SK-N-SH (cell line): ENCODE measurements at regions not wholly inside any gene's neighbourhood (a gene's known extent, or its start where the extent isn't known, plus 50 kb on each side); places are given as distances from the start of the nearest gene placed in this dataset.

Experiments used
- CTCF ChIA-PET: fragments of 300-600, 350-600 bp; formaldehyde crosslinking; extraction: SDS; loops from one replicate; lab custom pipeline; 2021; lab: Yijun Ruan, JAX
- POLR2A ChIA-PET: fragments of 350-600 bp; sonication (Branson Sonifier 250); formaldehyde crosslinking; extraction: SDS; loops from one replicate; lab custom pipeline; 2020; ENCODE audit warnings: antibody characterized with exemption, inconsistent platforms; lab: Yijun Ruan, JAX
- DNase-seq: peaks from one replicate; pipeline ENCODE4 v3.0.0; 2012
- H2AFZ ChIP-seq: fragments of 200-600 bp; sonication (generic); 2 replicates; pipeline ENCODE4 v1.8.1; 2016; ENCODE audit warnings: antibody characterized with exemption, mild to moderate bottlenecking, low read depth
- H3F3A ChIP-seq: fragments of 200-600 bp; sonication (generic); replicated peaks from 2 replicates; pipeline ENCODE3; 2016; ENCODE audit warnings: antibody characterized with exemption, mild to moderate bottlenecking; ENCODE audit not compliant: insufficient read depth
- H3K27ac ChIP-seq, 2 experiments: fragments of 200-500 bp in 1 of 2; fragments of 200-600 bp in 1 of 2; sonication (Bioruptor generic) in 1 of 2; sonication (generic), shearing (Covaris generic) in 1 of 2; 2 replicates each; pipeline versions ENCODE4 v1.5.1 to v1.6.1; 2014 to 2016; ENCODE audit warnings: low read depth in 2 of 2, inconsistent platforms in 1 of 2, low read length in 1 of 2, mild to moderate bottlenecking in 1 of 2, mixed read lengths in 1 of 2
- H3K27me3 ChIP-seq: fragments of 200-600 bp; sonication (generic), shearing (Covaris generic); 2 replicates; pipeline ENCODE4 v1.6.1; 2016; ENCODE audit warnings: mixed run types; ENCODE audit not compliant: insufficient read depth
- H3K36me3 ChIP-seq, 2 experiments: fragments of 200-500 bp in 1 of 2; fragments of 200-600 bp in 1 of 2; sonication (Bioruptor generic) in 1 of 2; sonication (generic) in 1 of 2; replicated peaks in 1 of 2; 2 replicates each; pipeline versions ENCODE3 to v1.5.1; 2014 to 2016; ENCODE audit warnings: low read length in 1 of 2, mild to moderate bottlenecking in 1 of 2; ENCODE audit not compliant: insufficient read depth in 2 of 2, control insufficient read depth in 1 of 2
- H3K4me1 ChIP-seq, 2 experiments: fragments of 200-500 bp in 1 of 2; fragments of 200-600 bp in 1 of 2; sonication (Bioruptor generic) in 1 of 2; sonication (generic), shearing (Covaris generic) in 1 of 2; 2 replicates each; pipeline versions ENCODE4 v1.5.1 to v1.6.1; 2014 to 2016; ENCODE audit warnings: low read depth in 1 of 2, low read length in 1 of 2, mixed run types in 1 of 2; ENCODE audit not compliant: insufficient read depth in 2 of 2, control insufficient read depth in 1 of 2
- H3K4me2 ChIP-seq: fragments of 200-600 bp; sonication (generic), shearing (Covaris generic); 2 replicates; pipeline ENCODE4 v1.6.1; 2017; ENCODE audit warnings: mixed run types
- H3K4me3 ChIP-seq, 2 experiments: fragments of 200-500 bp in 1 of 2; fragments of 200-600 bp in 1 of 2; sonication (Bioruptor generic) in 1 of 2; sonication (generic), shearing (Covaris generic) in 1 of 2; 2 replicates each; pipeline versions ENCODE4 v1.5.1 to v1.8.1; 2014 to 2016; ENCODE audit warnings: low read depth in 2 of 2, inconsistent platforms in 1 of 2, low read length in 1 of 2, mild to moderate bottlenecking in 1 of 2, mixed read lengths in 1 of 2, moderate library complexity in 1 of 2
- H3K79me2 ChIP-seq: fragments of 200-600 bp; sonication (generic); 2 replicates; pipeline ENCODE4 v1.8.1; 2017; ENCODE audit warnings: mild to moderate bottlenecking; ENCODE audit not compliant: insufficient read depth
- H3K9ac ChIP-seq: fragments of 200-600 bp; sonication (generic); 2 replicates; pipeline ENCODE4 v1.6.1; 2017; ENCODE audit warnings: mixed run types
- H3K9me2 ChIP-seq: fragments of 200-600 bp; sonication (generic); 2 replicates; pipeline ENCODE4 v1.6.1; 2017; ENCODE audit warnings: mixed run types
- H3K9me3 ChIP-seq: fragments of 200-600 bp; sonication (generic); 2 replicates; pipeline ENCODE4 v1.6.1; 2017; ENCODE audit warnings: mixed run types, mild to moderate bottlenecking, moderate library complexity
- H4K20me1 ChIP-seq: fragments of 200-600 bp; sonication (generic); 2 replicates; pipeline ENCODE4 v1.6.1; 2017; ENCODE audit warnings: mild to moderate bottlenecking, mixed run types; ENCODE audit not compliant: insufficient read depth
- CHD2 ChIP-seq: fragments of 150-350 bp; IDR thresholded peaks from 2 replicates; pipeline ENCODE4 v1.6.1; 2018; ENCODE audit warnings: low read length; ENCODE audit not compliant: partially characterized antibody
- ELF1 ChIP-seq: IDR thresholded peaks from 2 replicates; pipeline ENCODE4 v1.4.0; 2012
- FOXJ3 ChIP-seq: sonication (generic); formaldehyde crosslinking; IDR thresholded peaks from 2 replicates; pipeline ENCODE4 v1.5.1; 2020; ENCODE audit warnings: mild to moderate bottlenecking, missing genetic modification reagents
- FOXM1 ChIP-seq: IDR thresholded peaks from 2 replicates; pipeline ENCODE4 v1.4.0; 2012; ENCODE audit warnings: low read depth, mild to moderate bottlenecking
- GABPA ChIP-seq: IDR thresholded peaks from 2 replicates; pipeline ENCODE4 v1.4.0; 2012; ENCODE audit warnings: low read depth, mild to moderate bottlenecking
- GATA2 ChIP-seq: sonication (generic); formaldehyde crosslinking; IDR thresholded peaks from 2 replicates; pipeline ENCODE4 v1.5.0; 2020; ENCODE audit warnings: mild to moderate bottlenecking, missing genetic modification reagents
- MAX ChIP-seq: IDR thresholded peaks from 2 replicates; pipeline ENCODE4 v1.4.0; 2012; ENCODE audit warnings: low read depth
- MXI1 ChIP-seq: IDR thresholded peaks from 2 replicates; pipeline ENCODE4 v1.6.1; 2012; ENCODE audit warnings: mild to moderate bottlenecking, low read depth, low read length, improper control_type of control experiment
- NFIC ChIP-seq: IDR thresholded peaks from 2 replicates; pipeline ENCODE4 v1.4.0; 2012; ENCODE audit warnings: borderline replicate concordance
- POLR2AphosphoS5 ChIP-seq: IDR thresholded peaks from 2 replicates; pipeline ENCODE4 v1.6.1; 2012; ENCODE audit warnings: low read depth, low read length
- RCOR1 ChIP-seq: fragments of 150-350 bp; IDR thresholded peaks from 2 replicates; pipeline ENCODE4 v1.6.1; 2017; ENCODE audit warnings: antibody characterized with exemption, low read length
- SMC3 ChIP-seq: IDR thresholded peaks from 2 replicates; pipeline ENCODE4 v1.6.1; 2012; ENCODE audit warnings: low read depth, low read length, improper control_type of control experiment
- TAF1 ChIP-seq: IDR thresholded peaks from 2 replicates; pipeline ENCODE4 v1.6.1; 2012; ENCODE audit warnings: low read depth, mild to moderate bottlenecking, low read length, moderate library complexity, borderline replicate concordance
- TCF12 ChIP-seq: IDR thresholded peaks from 2 replicates; pipeline ENCODE4 v1.4.0; 2012
- TEAD4 ChIP-seq: IDR thresholded peaks from 2 replicates; pipeline ENCODE4 v1.4.0; 2012; ENCODE audit warnings: mild to moderate bottlenecking, borderline replicate concordance; ENCODE audit not compliant: insufficient read depth
- USF1 ChIP-seq: IDR thresholded peaks from 2 replicates; pipeline ENCODE4 v1.4.0; 2012; ENCODE audit warnings: low read depth, borderline replicate concordance
- USF2 ChIP-seq: fragments of 150-350 bp; IDR thresholded peaks from 2 replicates; pipeline ENCODE4 v1.6.1; 2017; ENCODE audit warnings: antibody characterized with exemption, low read length, low read depth, borderline replicate concordance
- ZBTB33 ChIP-seq: IDR thresholded peaks from 2 replicates; pipeline ENCODE4 v1.4.0; 2012; ENCODE audit warnings: low read depth, borderline replicate concordance
- WGBS: methylation state at CpG from one replicate; pipeline ENCODE4 v1.1.6; 2017; ENCODE audit warnings: low lambda C conversion rate; 5-methylcytosine and 5-hydroxymethylcytosine counted together

- Histone ChIP-seq H3K79me2 (no peaks in the 10 kb centered on the region), H3K4me1 (no peaks in the 10 kb centered on the region), H2AFZ (no peak overlapping the region), H3K4me2 (no peak overlapping the region), H3K36me3 (no peaks in the 10 kb centered on the region), H3K4me3 (no peak overlapping the region), H3K27me3 (peaks cover 27% of the 10 kb centered on the region), H3K9me2 (no peaks in the 10 kb centered on the region), H4K20me1 (no peaks in the 10 kb centered on the region), H3F3A (no peaks in the 10 kb centered on the region), H3K27ac (no peak overlapping the region), H3K9me3 (no peaks in the 10 kb centered on the region), H3K9ac (no peak overlapping the region)
- WGBS: 27% methylated on average over 4 of the region's 4 CpGs
- ChIA-PET POLR2A (no interaction called here), CTCF (interaction anchor here (1.4 kb wide), 1 partner anchor 9 kb away, joined by 7 read pairs; no protein-coding TSS in a partner anchor)
- DNase-seq: no peak
- TF ChIP-seq FOXM1 (no peak), SMC3 (no peak), RCOR1 (no peak), POLR2AphosphoS5 (no peak), FOXJ3 (CRISPR knock-in tag) (no peak), TEAD4 (no peak)
Measured at GRCh38 chr6:138580040-138580439, 80.7 kb upstream of the NHSL1 start.

- H3K27ac ChIP-seq: no peak overlapping the region
- 39% methylated on average over 6 of the region's 6 CpGs for WGBS
- DNase-seq: no peak
- H3K4me1 ChIP-seq: no peaks in the 10 kb centered on the region
- H3K9ac ChIP-seq: no peak overlapping the region
- no peak overlapping the region for H3K4me3 ChIP-seq
- no peaks in the 10 kb centered on the region for H3K79me2 ChIP-seq
- H4K20me1 ChIP-seq: no peaks in the 10 kb centered on the region
- H3F3A ChIP-seq: no peaks in the 10 kb centered on the region
- H3K4me2 ChIP-seq: no peak overlapping the region
- H2AFZ ChIP-seq: no peak overlapping the region
- no peaks in the 10 kb centered on the region for H3K9me2 ChIP-seq
- no peaks in the 10 kb centered on the region for H3K9me3 ChIP-seq
- ChIA-PET CTCF (interaction anchor here (1.4 kb wide), 1 partner anchor 8 kb away, joined by 7 read pairs; no protein-coding TSS in a partner anchor), POLR2A (no interaction called here)
- no peak for TF ChIP-seq ZBTB33
- no peak for TF ChIP-seq CHD2
- no peak for TF ChIP-seq POLR2AphosphoS5
- no peak for TF ChIP-seq MXI1
- TF ChIP-seq TAF1: no peak
- no peak for TF ChIP-seq USF1
- no peak for TF ChIP-seq TCF12
- TF ChIP-seq TEAD4: no peak
- no peak for TF ChIP-seq ELF1
- TF ChIP-seq GATA2 (CRISPR knock-in tag): no peak
- TF ChIP-seq NFIC: no peak
- TF ChIP-seq GABPA: no peak
- no peak for TF ChIP-seq MAX
- TF ChIP-seq USF2: no peak
- peaks cover 29% of the 10 kb centered on the region for H3K27me3 ChIP-seq
- H3K36me3 ChIP-seq: no peaks in the 10 kb centered on the region
Measured at GRCh38 chr6:138580801-138581200, 81.5 kb upstream of the NHSL1 start.
